ENCODE measurements at regions not wholly inside any gene's neighbourhood (a gene's known extent, or its start where the extent isn't known, plus 50 kb on each side); places are given as distances from the start of the nearest gene placed in this dataset.

- ATAC-seq, result no peak
- TF ChIP-seq PATZ1 (CRISPR knock-in tag; IDR thresholded peaks at IDR 0.05; ENCODE audit: borderline replicate concordance), result no peak
- TF ChIP-seq TOX (CRISPR knock-in tag; IDR thresholded peaks at IDR 0.05; ENCODE audit: borderline replicate concordance), result no peak
- no peak for TF ChIP-seq ZNF70 (CRISPR knock-in tag; IDR thresholded peaks at IDR 0.05)
- no peak for TF ChIP-seq SNAI2 (CRISPR knock-in tag; IDR thresholded peaks at IDR 0.05)
- no peak for TF ChIP-seq OSR1 (CRISPR knock-in tag; IDR thresholded peaks at IDR 0.05)
- no peak for TF ChIP-seq ESRRG (CRISPR knock-in tag; IDR thresholded peaks at IDR 0.05)
- no peak for TF ChIP-seq ZFP30 (CRISPR knock-in tag; IDR thresholded peaks at IDR 0.05)
- TF ChIP-seq ZNF565 (CRISPR knock-in tag; conservative IDR thresholded peaks at IDR 0.05; ENCODE audit: low read depth), result no peak
- TF ChIP-seq PPARA (CRISPR knock-in tag; IDR thresholded peaks at IDR 0.05; ENCODE audit: borderline replicate concordance), result no peak
- no peak for TF ChIP-seq ZNF8 (CRISPR knock-in tag; IDR thresholded peaks at IDR 0.05)
- TF ChIP-seq RARB (CRISPR knock-in tag; IDR thresholded peaks at IDR 0.05), result no peak
- TF ChIP-seq BACH2 (CRISPR knock-in tag; IDR thresholded peaks at IDR 0.05; ENCODE audit: borderline replicate concordance), result no peak
- no peak for TF ChIP-seq TSHZ2 (CRISPR knock-in tag; IDR thresholded peaks at IDR 0.05)
These were observed 173.4 kb upstream of the STK32A start for GRCh38 chr5:147061431-147061830.

- ATAC-seq, result no peak
- no peak for TF ChIP-seq GLIS3 (CRISPR knock-in tag; IDR thresholded peaks at IDR 0.05)
- TF ChIP-seq TSHZ2 (CRISPR knock-in tag; IDR thresholded peaks at IDR 0.05), result no peak
- no peak for TF ChIP-seq PPARA (CRISPR knock-in tag; IDR thresholded peaks at IDR 0.05; ENCODE audit: borderline replicate concordance)
- TF ChIP-seq CSRNP3 (CRISPR knock-in tag; IDR thresholded peaks at IDR 0.05), result no peak
- no peak for TF ChIP-seq PATZ1 (CRISPR knock-in tag; IDR thresholded peaks at IDR 0.05; ENCODE audit: borderline replicate concordance)
- no peak for TF ChIP-seq BACH2 (CRISPR knock-in tag; IDR thresholded peaks at IDR 0.05; ENCODE audit: borderline replicate concordance)
- no peak for TF ChIP-seq ZNF565 (CRISPR knock-in tag; conservative IDR thresholded peaks at IDR 0.05; ENCODE audit: low read depth)
- TF ChIP-seq SNAI2 (CRISPR knock-in tag; IDR thresholded peaks at IDR 0.05), result no peak
- TF ChIP-seq ESRRG (CRISPR knock-in tag; IDR thresholded peaks at IDR 0.05), result no peak
- TF ChIP-seq ZNF8 (CRISPR knock-in tag; IDR thresholded peaks at IDR 0.05), result no peak
These were observed 172.4 kb upstream of the STK32A start for GRCh38 chr5:147062427-147062826.

GRCh38 chr5:147063943-147064342, 170.9 kb upstream of the STK32A start:
- no peak for ATAC-seq
- TF ChIP-seq PPARA (CRISPR knock-in tag; IDR thresholded peaks at IDR 0.05; ENCODE audit: borderline replicate concordance) (no peak), PATZ1 (CRISPR knock-in tag; IDR thresholded peaks at IDR 0.05; ENCODE audit: borderline replicate concordance) (no peak), ISL1 (CRISPR knock-in tag; IDR thresholded peaks at IDR 0.05) (no peak), ZFP30 (CRISPR knock-in tag; IDR thresholded peaks at IDR 0.05) (no peak), ESRRG (CRISPR knock-in tag; IDR thresholded peaks at IDR 0.05) (no peak), CSDC2 (CRISPR knock-in tag; IDR thresholded peaks at IDR 0.05) (no peak), TSHZ2 (CRISPR knock-in tag; IDR thresholded peaks at IDR 0.05) (no peak), CSRNP3 (CRISPR knock-in tag; IDR thresholded peaks at IDR 0.05) (no peak)

All from SK-N-SH treated with all-trans-retinoic acid at 6 μM for 48 hours (cell line).